GM12878 (cell line): ENCODE measurements at regions not wholly inside any gene's neighbourhood (a gene's known extent, or its start where the extent isn't known, plus 50 kb on each side); places are given as distances from the start of the nearest gene placed in this dataset.

Source experiments
- ATAC-seq: fragments of 200-7000 bp; cut with Tn5 transposase; 3 replicates; pipeline ENCODE4 v1.9.1; 2020; ENCODE audit warnings: mild to moderate bottlenecking, moderate library complexity
- BruUV-seq: library from RNA; stranded (reverse); fragments of 400-500 nt; replicated peaks from 2 replicates; lab custom pipeline; 2021; lab: Mats Ljungman, UMichigan
- CTCF ChIA-PET: fragments of 300-600 bp; sonication (Branson Sonifier 250); formaldehyde crosslinking; extraction: SDS; loops from one replicate; lab custom pipeline; 2021; ENCODE audit warnings: inconsistent platforms; lab: Yijun Ruan, JAX
- POLR2A ChIA-PET: fragments of 350-600 bp; formaldehyde crosslinking; extraction: SDS; loops from one replicate; lab custom pipeline; 2021; ENCODE audit warnings: inconsistent platforms; lab: Charles Lee
- RAD21 ChIA-PET: fragments of 300-600 bp; sonication (Branson Sonifier 250); formaldehyde crosslinking; loops from one replicate; lab custom pipeline; 2023; ENCODE audit warnings: antibody characterized with exemption; ENCODE audit not compliant: unreplicated experiment; lab: Charles Lee
- SMC1A ChIA-PET: fragments of 300-600 bp; sonication (Branson Sonifier 250); formaldehyde crosslinking; loops from one replicate; lab custom pipeline; 2023; ENCODE audit not compliant: unreplicated experiment, uncharacterized antibody; lab: Charles Lee
- DNase-seq: peaks from one replicate; pipeline ENCODE4 v3.0.0-alpha.2; 2011; ENCODE audit warnings: low read depth, low spot score
- FAIRE-seq: peaks from 3 replicates; lab custom pipeline; 2011; peaks lifted over from hg19 to GRCh38; lab: Jason Lieb, UNC
- H2AFZ ChIP-seq: 2 replicates; pipeline ENCODE4 v1.6.0; 2011; ENCODE audit warnings: low read depth, low read length, control low read depth; ENCODE audit not compliant: control insufficient read depth
- H3K27ac ChIP-seq: 2 replicates; pipeline ENCODE4 v1.5.1; 2011; ENCODE audit warnings: control low read depth; ENCODE audit not compliant: control insufficient read depth, insufficient read depth
- H3K27me3 ChIP-seq, 2 experiments: replicated peaks in 1 of 2; 2 replicates each; pipeline versions ENCODE4 v1.6.0 to v1.6.1; 2011; ENCODE audit warnings: low read length in 1 of 2; ENCODE audit not compliant: control insufficient read depth in 2 of 2, insufficient read depth in 2 of 2
- H3K36me3 ChIP-seq, 2 experiments: 2 replicates each; pipeline ENCODE4 v1.5.1; 2011; ENCODE audit warnings: low read length in 1 of 2; ENCODE audit not compliant: control insufficient read depth in 2 of 2, insufficient read depth in 2 of 2
- H3K4me1 ChIP-seq: 2 replicates; pipeline ENCODE4 v1.6.1; 2011; ENCODE audit warnings: mild to moderate bottlenecking, low read length, moderate library complexity, mixed read lengths; ENCODE audit not compliant: control insufficient read depth, insufficient read depth
- H3K4me2 ChIP-seq: 2 replicates; pipeline ENCODE4 v1.6.0; 2011; ENCODE audit warnings: control low read depth; ENCODE audit not compliant: control insufficient read depth, insufficient read depth
- H3K4me3 ChIP-seq: fragments of 200-600 bp; sonication (generic); 2 replicates; pipeline ENCODE4 v1.5.1; 2016
- H3K79me2 ChIP-seq: 2 replicates; pipeline ENCODE4 v1.6.0; 2011; ENCODE audit warnings: low read length; ENCODE audit not compliant: control insufficient read depth, insufficient read depth
- H3K9ac ChIP-seq: 2 replicates; pipeline ENCODE4 v1.8.0; 2011; ENCODE audit warnings: low read length, control low read depth, mixed read lengths; ENCODE audit not compliant: control insufficient read depth, insufficient read depth
- H3K9me3 ChIP-seq: replicated peaks from 3 replicates; pipeline ENCODE4 v1.5.1; 2011; ENCODE audit warnings: mild to moderate bottlenecking, low read length; ENCODE audit not compliant: control insufficient read depth, insufficient read depth
- H4K20me1 ChIP-seq: 2 replicates; pipeline ENCODE4 v1.6.0; 2011; ENCODE audit not compliant: control insufficient read depth, insufficient read depth
- ATF7 ChIP-seq: fragments of 450-650 bp; IDR thresholded peaks from 2 replicates; pipeline ENCODE4 v1.6.1; 2016; ENCODE audit warnings: low read depth, mild to moderate bottlenecking
- CHD2 ChIP-seq: IDR thresholded peaks from 2 replicates; pipeline ENCODE4 v1.6.1; 2011; ENCODE audit warnings: low read depth, low read length, improper control_type of control experiment, borderline replicate concordance
- CHD4 ChIP-seq: fragments of 200-600 bp; sonication (generic); IDR thresholded peaks from 2 replicates; pipeline ENCODE4 v1.6.1; 2016; ENCODE audit warnings: mild to moderate bottlenecking
- CTCF ChIP-seq, 3 experiments: IDR thresholded peaks in 2 of 3; conservative IDR thresholded peaks in 1 of 3; 2 replicates each; pipeline ENCODE4 v1.5.1; 2011; ENCODE audit warnings: low read depth in 3 of 3, low read length in 3 of 3, mild to moderate bottlenecking in 3 of 3, control low read depth in 2 of 3, moderate library complexity in 2 of 3, inconsistent platforms in 1 of 3, mixed read lengths in 1 of 3; ENCODE audit not compliant: control insufficient read depth in 2 of 3, insufficient read depth in 1 of 3; ENCODE audit errors: extremely low read depth in 1 of 3
- KDM1A ChIP-seq: fragments of 200-600 bp; sonication (generic); IDR thresholded peaks from 2 replicates; pipeline ENCODE4 v1.6.1; 2016; ENCODE audit warnings: borderline replicate concordance
- LARP7 ChIP-seq: fragments of 450-650 bp; IDR thresholded peaks from 2 replicates; pipeline ENCODE4 v1.6.1; 2017; ENCODE audit warnings: mild to moderate bottlenecking
- MXI1 ChIP-seq: fragments of 150-350 bp; IDR thresholded peaks from 2 replicates; pipeline ENCODE4 v1.6.1; 2011; ENCODE audit warnings: low read depth, mild to moderate bottlenecking, inconsistent platforms, low read length, improper control_type of control experiment
- POLR2A ChIP-seq: IDR thresholded peaks from 2 replicates; pipeline ENCODE4 v1.6.1; 2011; ENCODE audit warnings: low read depth, mild to moderate bottlenecking, low read length
- RCOR1 ChIP-seq: conservative IDR thresholded peaks from 2 replicates; pipeline ENCODE4 v1.6.1; 2012; ENCODE audit warnings: low read depth, low read length, improper control_type of control experiment
- SIN3A ChIP-seq: IDR thresholded peaks from 2 replicates; pipeline ENCODE4 v1.6.1; 2012; ENCODE audit warnings: low read depth, low read length, improper control_type of control experiment
- ZNF207 ChIP-seq: fragments of 450-650 bp; IDR thresholded peaks from 2 replicates; pipeline ENCODE4 v1.6.1; 2014; ENCODE audit warnings: antibody characterized with exemption, mild to moderate bottlenecking, borderline replicate concordance
- ZNF622 ChIP-seq: fragments of 450-650 bp; IDR thresholded peaks from 2 replicates; pipeline ENCODE4 v1.6.1; 2017; ENCODE audit warnings: mild to moderate bottlenecking, inconsistent platforms
- WGBS: methylation state at CpG from one replicate; pipeline ENCODE4 v1.1.6; 2016; ENCODE audit warnings: low lambda C conversion rate; ENCODE audit not compliant: insufficient replicate concordance, insufficient coverage; ENCODE audit errors: missing lambda C conversion rate; 5-methylcytosine and 5-hydroxymethylcytosine counted together
- in situ Hi-C: fragments of 300-500 bp; cut with MboI; formaldehyde crosslinking; loops from 9 replicates; pipeline ENCODE4 v1.14.3; 2018; ENCODE audit warnings: mixed read lengths
- intact Hi-C: fragments of 100-400 bp; cut with micrococcal nuclease; formaldehyde crosslinking; loops from one replicate; pipeline ENCODE4 v1.14.2; 2022; ENCODE audit not compliant: unreplicated experiment

GRCh38 chr15:95371664-95372063, 958.8 kb upstream of the NR2F2 start:
- Histone ChIP-seq H3K9ac (no peak overlapping the region), H3K4me1 (no peaks in the 10 kb centered on the region), H3K27me3 (no peaks in the 10 kb centered on the region), H3K27ac (no peak overlapping the region), H2AFZ (no peak overlapping the region), H4K20me1 (no peaks in the 10 kb centered on the region), H3K79me2 (no peaks in the 10 kb centered on the region), H3K9me3 (no peaks in the 10 kb centered on the region), H3K36me3 (no peaks in the 10 kb centered on the region), H3K4me2 (no peak overlapping the region), H3K4me3 (no peak overlapping the region)
- no peak for DNase-seq
- in situ Hi-C loops (no loop called here), intact Hi-C loops (no loop called here)
- ATAC-seq: no peak
- CTCF ChIA-PET: no interaction called here
- SMC1A ChIA-PET: no interaction called here
- no TSS peak for BruUV-seq
- FAIRE-seq: no peak
- POLR2A ChIA-PET: no interaction called here
- RAD21 ChIA-PET: no interaction called here
- 0% methylated on average over 2 of the region's 2 CpGs for WGBS
- TF ChIP-seq CTCF (IDR thresholded peaks at IDR 0.05 in 2 of 3, conservative IDR thresholded peaks at IDR 0.05 in 1 of 3; ENCODE audit: control insufficient read depth in 2 of 3, extremely low read depth in 1 of 3, insufficient read depth in 1 of 3, low read depth in 3 of 3, low read length in 3 of 3): no peak
- no peak for TF ChIP-seq POLR2A
- TF ChIP-seq MXI1: no peak
- no peak for TF ChIP-seq LARP7
- no peak for TF ChIP-seq ZNF207
- TF ChIP-seq CHD2: no peak
- TF ChIP-seq ATF7: no peak
- TF ChIP-seq SIN3A: no peak
- no peak for TF ChIP-seq CHD4
- TF ChIP-seq RCOR1: no peak
- TF ChIP-seq ZNF622: no peak
- no peak for TF ChIP-seq KDM1A
